ENCODE measurements at regions not wholly inside any gene's neighbourhood (a gene's known extent, or its start where the extent isn't known, plus 50 kb on each side); places are given as distances from the start of the nearest gene placed in this dataset.

GRCh38 chr7:156063241-156063810, 251.1 kb upstream of the SHH start:
- TF ChIP-seq ZNF114 (CRISPR knock-in tag; IDR thresholded peaks at IDR 0.05) (no peak), CTCF (conservative IDR thresholded peaks at IDR 0.05; ENCODE audit: low read depth in 2 of 2) (no peak), REST (IDR thresholded peaks at IDR 0.05; ENCODE audit: unreplicated experiment) (no peak), EZH2 (IDR thresholded peaks at IDR 0.05; ENCODE audit: low read depth, unreplicated experiment) (no peak), POLR2AphosphoS5 (IDR thresholded peaks at IDR 0.05; ENCODE audit: low read depth) (no peak), EZH2phosphoT487 (IDR thresholded peaks at IDR 0.05; ENCODE audit: unreplicated experiment) (no peak), STAT1 (IDR thresholded peaks at IDR 0.05; ENCODE audit: unreplicated experiment) (no peak), ZNF331 (CRISPR knock-in tag; IDR thresholded peaks at IDR 0.05; ENCODE audit: low read depth) (no peak), ETS1 (IDR thresholded peaks at IDR 0.05) (no peak), NANOG (IDR thresholded peaks at IDR 0.05; ENCODE audit: borderline replicate concordance) (no peak), JUNB (IDR thresholded peaks at IDR 0.05; ENCODE audit: unreplicated experiment) (no peak), CREB1 (CRISPR knock-in tag; IDR thresholded peaks at IDR 0.05; ENCODE audit: low read depth) (no peak)

All from GM23338 (cell line).